GM21576 (cell line): ENCODE measurements at regions not wholly inside any gene's neighbourhood (a gene's known extent, or its start where the extent isn't known, plus 50 kb on each side); places are given as distances from the start of the nearest gene placed in this dataset.

Experiments
- ATAC-seq: cut with Tn5 transposase; IDR thresholded peaks from one replicate; pipeline ENCODE4 v1.9.1; 2021; ENCODE audit warnings: mild to moderate bottlenecking, moderate library complexity; ENCODE audit not compliant: unreplicated experiment

- no peak for ATAC-seq
These were observed 94.9 kb downstream of the TMEM174 start for GRCh38 chr5:73267766-73268435.

DNA sequence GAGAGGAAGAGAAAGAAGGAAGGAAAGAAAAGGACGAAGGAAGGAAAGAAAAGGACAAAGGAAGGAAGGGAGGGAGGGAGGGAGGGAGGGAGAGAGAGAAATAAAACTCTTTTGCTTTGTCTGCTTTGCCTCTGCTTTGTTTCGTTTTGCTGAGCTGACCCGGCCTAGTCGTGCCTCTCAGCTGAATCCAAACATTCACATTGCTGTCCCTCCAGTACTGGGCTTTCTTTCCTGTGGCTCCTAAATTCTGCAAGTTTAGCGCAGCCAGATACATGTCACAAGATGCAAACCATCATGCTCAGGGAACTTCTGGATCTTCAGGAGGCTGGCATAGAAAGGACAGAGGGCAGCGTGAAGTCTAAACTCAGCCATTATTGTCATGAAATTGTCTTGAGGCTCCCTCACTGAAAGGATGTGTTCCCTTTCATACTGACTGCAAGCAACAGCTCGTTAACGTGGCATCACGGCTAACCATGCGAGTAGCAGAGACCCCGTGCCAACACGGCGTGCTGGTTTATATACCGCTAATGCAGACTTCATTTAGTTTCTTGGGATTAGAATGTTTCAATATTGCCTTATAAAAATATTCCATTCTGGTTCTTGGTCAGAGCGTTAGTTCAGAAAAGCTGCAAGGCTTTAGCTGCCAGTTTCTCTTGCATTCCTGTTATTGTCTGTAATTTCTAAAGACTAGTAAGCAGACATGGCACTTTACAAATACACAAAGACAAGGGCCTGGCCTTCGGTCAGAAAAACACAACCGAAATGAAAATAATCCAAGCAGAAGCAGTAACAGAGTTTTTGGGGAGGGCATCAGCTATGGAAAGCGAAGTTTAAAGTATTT is 94.2 kb downstream of the TMEM174 start:
- ATAC-seq = no peak

- no peak for ATAC-seq
These were observed 93.3 kb downstream of the TMEM174 start for GRCh38 chr5:73266176-73266738.

- ATAC-seq = no peak
These were observed 92.6 kb downstream of the TMEM174 start for GRCh38 chr5:73265641-73266040.

DNA sequence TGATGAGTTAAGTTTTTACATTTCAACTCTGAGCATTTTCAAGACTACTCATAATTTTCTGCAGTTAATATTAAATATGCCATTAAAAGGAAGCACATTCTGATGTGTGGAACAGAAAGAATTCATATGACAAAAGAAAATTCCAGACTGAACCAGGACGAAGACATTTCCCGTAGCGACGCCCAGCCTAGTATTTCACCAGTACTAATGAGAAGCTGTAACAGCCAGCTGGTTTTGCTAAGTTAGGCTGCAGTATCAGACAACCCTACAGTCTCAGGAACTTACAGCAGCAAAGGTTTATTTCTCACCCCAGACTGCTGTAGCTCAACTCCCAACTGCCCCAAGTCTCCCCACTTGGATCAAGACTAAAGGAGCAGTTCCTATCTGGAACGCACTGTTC is 91.6 kb downstream of the TMEM174 start:
- no peak for ATAC-seq

- ATAC-seq = no peak
These were observed 90.2 kb downstream of the TMEM174 start for GRCh38 chr5:73263001-73263710.

DNA sequence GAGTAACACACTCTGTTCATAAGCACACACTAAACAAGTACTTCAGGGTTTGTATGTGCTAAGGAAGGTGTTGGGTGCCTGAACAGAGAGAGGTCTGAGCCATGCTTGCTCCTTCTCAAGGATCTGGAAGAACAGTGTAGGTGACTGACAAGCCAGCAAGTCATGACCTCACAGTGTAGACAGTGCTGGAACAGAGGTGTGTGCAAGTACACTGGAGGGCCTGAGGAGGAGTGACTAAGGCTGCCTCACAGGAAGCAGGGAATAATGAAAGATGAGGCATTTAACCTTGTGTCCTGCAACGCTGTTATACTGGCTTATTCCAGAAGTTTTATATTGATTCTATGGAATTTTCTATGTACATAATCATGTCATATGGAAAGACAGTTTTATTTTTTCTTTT is 83.9 kb downstream of the TMEM174 start:
- ATAC-seq = no peak

DNA sequence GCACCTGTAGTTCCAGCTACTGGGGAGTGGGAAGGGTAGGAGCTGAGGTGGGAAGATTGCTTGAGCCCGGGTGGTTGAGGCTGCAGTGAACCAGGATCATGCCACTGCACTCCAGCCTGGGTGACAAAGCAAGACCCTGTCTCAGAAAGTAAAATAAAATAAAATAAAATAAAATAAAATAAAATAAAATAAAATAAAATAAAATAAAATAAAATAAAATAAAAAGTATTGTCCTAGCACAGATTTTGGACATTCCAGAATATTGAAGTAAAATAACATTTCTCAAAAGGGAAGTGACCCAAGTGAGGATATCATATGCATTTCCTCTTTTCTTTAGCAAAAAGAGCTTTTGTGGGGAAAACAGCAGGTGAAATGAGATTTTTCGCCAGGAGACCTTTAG is 83.5 kb downstream of the TMEM174 start:
- no peak for ATAC-seq

DNA sequence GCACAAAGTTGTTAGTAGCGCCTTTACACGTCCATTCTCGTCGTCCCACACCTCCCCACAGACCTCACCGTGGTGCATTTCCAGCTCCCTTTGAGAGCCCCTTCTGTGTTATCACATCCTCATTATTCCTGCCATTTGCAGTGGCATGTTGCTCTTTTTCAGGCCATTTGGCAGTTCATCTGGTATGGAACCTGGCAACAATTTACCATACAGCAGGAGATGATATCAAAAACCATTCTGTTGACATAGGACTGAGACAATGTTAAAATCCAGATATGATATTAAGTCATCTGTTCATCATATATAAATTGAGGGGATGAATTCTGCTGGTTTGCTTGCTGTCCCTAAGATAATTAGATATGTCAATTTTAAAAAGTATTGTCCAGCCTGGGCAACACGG is 83.0 kb downstream of the TMEM174 start:
- no peak for ATAC-seq

- no peak for ATAC-seq
These were observed 81.6 kb downstream of the TMEM174 start for GRCh38 chr5:73254642-73255041.

GRCh38 chr5:73253047-73253660 is 80.2 kb downstream of the TMEM174 start:
- no peak for ATAC-seq

GRCh38 chr5:73250645-73251044 is 77.7 kb downstream of the TMEM174 start:
- no peak for ATAC-seq

GRCh38 chr5:73242735-73243134 is 69.7 kb downstream of the TMEM174 start:
- no peak for ATAC-seq

GRCh38 chr5:73238873-73239272 is 65.9 kb downstream of the TMEM174 start:
- no peak for ATAC-seq

DNA sequence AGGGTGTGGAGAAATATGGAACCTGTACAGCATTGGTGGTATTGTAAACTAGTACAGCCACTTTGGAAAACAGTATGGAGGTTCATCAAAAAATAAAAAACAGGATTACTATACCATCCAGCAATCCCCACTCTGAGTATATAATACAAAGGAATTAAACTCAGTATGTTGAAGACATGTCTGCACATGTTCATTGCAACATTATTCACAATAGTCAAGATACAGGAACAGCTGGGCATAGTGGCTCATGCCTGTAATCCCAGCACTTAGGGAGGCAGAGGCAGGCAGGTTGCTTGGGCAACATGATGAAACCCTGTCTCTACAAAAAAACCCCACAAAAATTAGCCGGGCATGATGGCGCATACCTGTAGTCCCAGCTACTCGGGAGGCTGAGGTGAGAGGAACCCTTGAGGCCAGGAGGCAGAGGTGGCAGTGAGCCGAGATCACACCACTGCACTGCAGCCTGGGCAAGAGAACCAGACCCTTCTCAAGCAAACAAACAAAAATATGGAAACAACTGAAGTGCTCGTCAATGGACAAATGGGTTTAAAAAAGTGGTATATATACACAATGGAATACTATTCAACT is 63.6 kb downstream of the TMEM174 start:
- no peak for ATAC-seq

GRCh38 chr5:73234204-73234555 is 61.2 kb downstream of the TMEM174 start:
- no peak for ATAC-seq

DNA sequence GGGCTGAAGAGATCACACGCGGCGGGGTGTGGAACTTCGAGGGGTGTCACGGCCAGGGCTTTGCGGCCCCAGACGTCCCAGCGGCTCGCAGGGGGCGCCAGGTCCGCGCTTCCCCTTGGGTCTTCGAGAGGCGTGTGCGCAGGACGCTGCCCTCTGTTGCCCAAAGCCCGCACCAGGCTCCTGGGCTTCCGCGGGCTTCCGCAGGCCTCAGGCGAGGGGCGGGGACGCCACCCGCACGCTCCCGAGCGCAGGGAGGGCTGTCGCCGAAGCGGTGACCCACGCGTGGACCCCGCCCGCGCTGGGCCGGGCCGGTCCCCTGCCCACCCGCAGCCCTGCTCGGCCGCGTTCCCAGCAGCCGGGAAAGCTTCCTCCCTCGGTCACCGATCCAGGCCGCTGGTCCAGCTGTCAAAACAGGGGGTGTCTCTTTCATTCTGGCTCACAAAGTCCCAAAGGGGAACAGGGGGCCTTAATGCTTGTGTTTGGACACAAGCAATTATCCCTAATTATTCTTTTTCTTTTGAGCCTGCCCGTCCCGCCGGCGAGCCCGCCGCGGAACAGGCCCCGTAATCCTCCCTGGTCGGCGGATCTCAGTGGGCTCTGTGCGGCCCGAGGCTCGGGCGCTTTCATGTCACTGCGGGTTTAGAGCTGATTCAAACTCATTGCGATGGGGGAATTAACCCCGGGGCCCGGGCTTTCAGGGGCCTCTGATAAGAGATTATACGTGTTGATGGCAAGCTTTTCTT is 60.6 kb downstream of the TMEM174 start:
- no peak for ATAC-seq

DNA sequence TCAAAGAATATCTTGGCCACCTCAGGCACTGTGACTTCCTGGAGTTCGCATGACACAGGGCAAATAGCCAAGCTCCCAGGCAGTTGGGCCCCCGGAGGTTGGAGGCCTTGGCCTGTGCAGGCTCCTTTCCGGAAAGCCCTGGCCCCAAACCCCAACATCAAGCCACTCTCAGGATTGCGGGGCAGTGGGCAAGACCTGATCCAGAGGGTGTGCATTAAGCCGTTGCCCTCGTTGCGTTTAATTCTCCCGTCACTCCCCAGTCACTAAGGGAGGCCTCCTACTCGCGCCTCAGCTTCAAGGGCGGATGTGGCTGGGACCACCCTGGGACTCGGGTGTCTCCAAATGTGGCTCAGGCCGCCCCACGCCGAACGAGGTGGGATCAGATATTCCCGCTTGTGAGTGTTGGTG is 60.1 kb downstream of the TMEM174 start:
- no peak for ATAC-seq

- no peak for ATAC-seq
These were observed 59.5 kb downstream of the TMEM174 start for GRCh38 chr5:73232266-73233041.
